ENCODE measurements at regions not wholly inside any gene's neighbourhood (a gene's known extent, or its start where the extent isn't known, plus 50 kb on each side); places are given as distances from the start of the nearest gene placed in this dataset.

DNA sequence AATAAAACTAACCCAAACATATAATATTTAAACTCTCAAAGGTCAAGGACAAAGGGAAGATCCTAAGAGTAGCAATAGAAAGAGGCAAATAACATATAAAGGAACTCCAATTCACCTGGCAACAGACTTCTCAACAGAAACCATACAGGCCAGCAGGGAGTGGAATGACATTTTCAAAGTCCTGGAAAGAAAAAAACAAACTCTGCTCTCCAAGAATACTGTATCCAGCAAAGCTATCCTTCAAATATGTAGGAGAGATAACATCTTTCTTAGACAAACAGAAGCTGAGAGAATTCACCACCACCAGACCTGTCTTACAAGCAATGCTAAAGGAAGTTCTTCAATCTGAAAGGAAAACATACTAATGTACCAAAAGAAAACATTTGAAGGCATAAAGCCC, 51.5 kb upstream of the TMEM158 start:
- in situ Hi-C loops (cut with MboI; ENCODE audit: low pct_unique_long_range_greater_than_20kb in 2 of 9, low sequenced_read_pairs in 9 of 9, unreplicated experiment in 9 of 9), result no loop called here

DNA sequence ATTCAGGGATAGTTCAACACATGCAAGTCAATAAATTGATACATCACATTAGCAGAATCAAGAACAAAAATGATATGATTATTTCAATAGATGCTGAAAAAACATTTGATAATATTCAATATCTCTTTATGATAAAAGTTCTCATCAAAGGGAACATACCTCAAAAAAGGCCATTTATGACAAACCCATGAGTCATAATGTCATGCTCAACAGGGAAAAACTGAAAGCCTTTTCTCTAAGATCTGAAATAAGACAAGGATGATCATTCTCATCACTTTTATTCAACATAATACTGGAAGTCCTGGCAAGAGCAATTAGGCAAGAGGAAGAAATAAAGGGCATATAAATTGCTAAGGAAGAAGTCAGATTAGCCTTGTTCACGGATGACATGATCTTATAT, 54.1 kb upstream of the TMEM158 start:
- Histone ChIP-seq H3K4me1 (replicated peaks in 1 of 2) (no peaks in the 10 kb centered on the region), H3K27ac (no peak overlapping the region), H3K4me3 (no peak overlapping the region)
- WGBS, 10 experiments, result 4 to 71% (median 50%) methylated on average over 1 of the region's 1 CpG
- in situ Hi-C loops (cut with MboI; ENCODE audit: low pct_unique_long_range_greater_than_20kb in 2 of 9, low sequenced_read_pairs in 9 of 9, unreplicated experiment in 9 of 9), result no loop called here
- no peak for ATAC-seq (replicated peaks in 6 of 8)

More for the DNA sequence above, 51.5 kb upstream of the TMEM158 start:
- H3K4me1 ChIP-seq (replicated peaks in 1 of 2), result no peaks in the 10 kb centered on the region
- ATAC-seq (replicated peaks in 6 of 8), result no peak
- no peak overlapping the region for H3K4me3 ChIP-seq
- no peak overlapping the region for H3K27ac ChIP-seq

DNA sequence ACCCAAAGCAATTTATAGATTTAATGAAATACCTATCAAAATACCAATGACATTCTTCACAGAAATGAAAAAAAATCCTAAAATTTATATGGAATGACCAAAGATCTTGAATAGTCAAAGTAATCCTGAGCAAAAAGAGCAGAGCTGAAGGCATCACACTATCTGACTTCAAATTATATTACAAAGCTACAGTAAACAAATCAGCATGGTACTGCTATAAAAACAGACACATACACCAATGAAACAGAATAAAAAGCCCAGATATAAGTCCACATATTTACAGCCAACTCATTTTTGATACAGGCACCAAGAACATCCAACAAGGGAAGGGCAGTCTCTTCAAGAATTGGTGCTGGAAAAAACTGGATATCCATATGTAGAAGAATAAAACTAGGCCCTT, 54.9 kb upstream of the TMEM158 start:
- Histone ChIP-seq H3K4me1 (replicated peaks in 1 of 2) (no peaks in the 10 kb centered on the region), H3K4me3 (no peak overlapping the region), H3K27ac (no peak overlapping the region)
- in situ Hi-C loops (cut with MboI; ENCODE audit: low pct_unique_long_range_greater_than_20kb in 2 of 9, low sequenced_read_pairs in 9 of 9, unreplicated experiment in 9 of 9), result no loop called here
- ATAC-seq (replicated peaks in 6 of 8), result no peak

DNA sequence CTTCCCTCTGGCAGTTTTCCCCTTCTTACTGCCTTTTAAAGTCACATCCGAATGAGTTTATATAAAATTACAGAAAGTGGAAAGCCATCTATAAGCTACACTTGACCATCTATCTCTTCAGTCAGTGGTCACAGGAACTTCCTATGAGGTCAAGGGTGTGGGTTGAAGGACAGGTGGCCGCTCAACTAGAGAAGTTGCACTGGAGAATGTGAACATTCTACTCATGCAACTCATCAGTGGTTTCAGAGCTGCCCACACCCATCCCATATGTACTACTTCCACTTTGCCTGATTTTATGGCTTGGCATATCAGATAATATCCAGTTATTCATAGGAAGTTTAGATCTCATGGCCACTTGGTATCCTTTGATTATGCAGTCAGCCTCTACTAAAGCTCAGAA, 57.4 kb upstream of the TMEM158 start:
- in situ Hi-C loops (cut with MboI; ENCODE audit: low pct_unique_long_range_greater_than_20kb in 2 of 9, low sequenced_read_pairs in 9 of 9, unreplicated experiment in 9 of 9), result no loop called here
- Histone ChIP-seq H3K27ac (no peak overlapping the region), H3K4me3 (no peak overlapping the region), H3K4me1 (replicated peaks in 1 of 2) (no peaks in the 10 kb centered on the region)
- peak in 1 of 8 experiments; percentile 35 for ATAC-seq (replicated peaks in 6 of 8)
- WGBS, 10 experiments, result 19 to 100% (median 71%) methylated on average over 1 to 2 of the region's 2 CpGs; no CpG with 5 or more reads in 3 of the 10 experiments

DNA sequence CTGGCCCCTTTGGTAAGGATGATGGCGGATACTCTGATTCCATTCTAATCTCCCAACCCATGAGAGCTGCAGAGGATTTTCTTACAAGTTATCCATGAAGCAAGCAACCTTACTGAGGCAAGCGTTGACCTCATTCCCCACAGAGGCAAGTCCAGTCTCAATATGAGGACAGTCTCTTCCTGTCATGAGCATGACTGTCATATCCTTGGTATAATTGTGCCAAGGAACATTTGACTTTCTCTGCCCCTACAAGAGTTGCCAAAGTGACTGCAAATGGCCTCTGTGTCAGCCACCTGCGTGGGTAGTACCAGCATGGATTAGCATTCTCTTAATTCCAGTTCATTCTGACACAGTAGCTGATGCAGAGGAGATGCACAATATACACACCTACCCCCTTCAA, 71.2 kb upstream of the TMEM158 start:
- in situ Hi-C loops (cut with MboI; ENCODE audit: low pct_unique_long_range_greater_than_20kb in 2 of 9, low sequenced_read_pairs in 9 of 9, unreplicated experiment in 9 of 9), result no loop called here
- WGBS, 10 experiments, result 33 to 100% (median 60%) methylated on average over 1 to 3 of the region's 3 CpGs; no CpG with 5 or more reads in 2 of the 10 experiments
- Histone ChIP-seq H3K27ac (no peak overlapping the region), H3K4me3 (no peak overlapping the region), H3K4me1 (replicated peaks in 1 of 2) (no peaks in the 10 kb centered on the region)
- no peak for ATAC-seq (replicated peaks in 6 of 8)

DNA sequence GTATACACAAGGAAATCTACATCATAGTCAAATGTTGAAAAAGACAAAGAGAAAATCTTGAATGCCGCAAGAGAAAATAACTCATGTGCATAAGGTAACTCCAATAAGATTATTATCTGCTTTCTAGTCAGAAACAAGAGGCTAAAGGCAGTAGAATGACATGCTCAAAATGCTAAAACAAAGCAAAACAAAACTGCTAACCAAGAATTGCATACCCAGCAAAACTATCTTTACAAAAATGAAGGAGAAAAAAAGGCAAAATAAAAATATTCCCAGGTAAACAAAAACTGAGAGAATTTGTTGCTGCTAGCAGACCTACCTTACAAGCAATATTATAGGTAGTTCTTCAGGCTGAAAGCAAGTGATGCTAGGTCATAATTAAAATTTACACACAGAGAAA, 76.4 kb upstream of the TMEM158 start:
- Histone ChIP-seq H3K4me1 (replicated peaks in 1 of 2) (no peaks in the 10 kb centered on the region), H3K27ac (no peak overlapping the region), H3K4me3 (no peak overlapping the region)
- no peak for ATAC-seq (replicated peaks in 6 of 8)
- in situ Hi-C loops (cut with MboI; ENCODE audit: low pct_unique_long_range_greater_than_20kb in 2 of 9, low sequenced_read_pairs in 9 of 9, unreplicated experiment in 9 of 9), result no loop called here
- 83 to 100% (median 96%) methylated on average over 1 of the region's 1 CpG; no CpG with 5 or more reads in 1 of the 10 experiments for WGBS, 10 experiments

DNA sequence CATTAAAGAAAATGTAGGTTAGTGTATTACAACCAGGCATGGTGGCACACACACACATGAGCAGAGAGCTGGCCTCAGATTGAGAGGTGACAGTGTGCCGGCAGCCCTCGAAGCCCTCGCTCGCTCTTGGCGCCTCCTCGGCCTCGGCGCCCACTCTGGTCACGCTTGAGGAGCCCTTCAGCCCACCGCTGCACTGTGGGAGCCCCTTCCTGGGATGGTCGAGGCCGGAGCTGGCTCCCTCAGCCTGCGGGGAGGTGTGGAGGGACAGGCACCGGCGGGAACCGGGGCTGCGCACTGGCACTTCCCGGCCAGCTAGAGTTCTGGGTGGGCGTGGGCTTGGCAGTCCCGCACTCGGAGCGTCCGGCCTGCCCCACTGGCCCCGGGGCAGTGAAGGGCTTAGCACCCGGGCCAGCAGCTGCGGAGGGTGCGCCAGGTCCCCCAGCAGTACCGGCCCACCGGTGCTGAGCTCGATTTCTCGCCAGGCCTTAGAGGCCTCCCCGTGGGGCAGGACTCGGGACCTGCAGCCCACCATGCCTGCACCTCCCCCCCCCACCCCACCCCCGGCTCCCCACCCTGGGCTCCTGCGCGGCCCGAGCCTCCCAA, 80.4 kb upstream of the TMEM158 start:
- no peak for ATAC-seq (replicated peaks in 6 of 8)
- in situ Hi-C loops (cut with MboI; ENCODE audit: low pct_unique_long_range_greater_than_20kb in 2 of 9, low sequenced_read_pairs in 9 of 9, unreplicated experiment in 9 of 9), result no loop called here
- H3K4me1 ChIP-seq (replicated peaks in 1 of 2), result no peaks in the 10 kb centered on the region
- 94% methylated on average over 7 of the region's 37 CpGs; no CpG with 5 or more reads in 9 of the 10 experiments for WGBS, 10 experiments
- H3K27ac ChIP-seq, result no peak overlapping the region
- no peak overlapping the region for H3K4me3 ChIP-seq

DNA sequence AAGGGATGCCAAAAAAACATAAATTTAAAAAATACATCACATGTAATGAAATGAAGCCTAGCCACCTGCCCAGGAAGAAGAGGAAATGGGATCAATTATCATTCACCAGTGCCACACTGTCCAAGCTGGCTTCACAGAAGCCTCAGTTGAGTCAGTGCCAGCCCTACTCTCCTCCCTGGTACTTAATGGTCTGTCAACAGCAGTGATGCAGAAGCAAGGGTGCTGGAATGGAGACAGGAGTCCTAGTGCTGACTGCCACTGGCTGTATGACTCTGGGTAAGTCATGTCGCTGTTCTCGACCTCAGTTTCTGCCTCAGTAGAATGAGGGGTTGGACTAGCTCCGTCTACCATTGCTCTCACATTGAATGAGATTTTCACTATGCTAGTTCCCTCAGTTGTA, 78.5 kb upstream of the LARS2 start:
- ATAC-seq (replicated peaks in 6 of 8), result no peak
- H3K27ac ChIP-seq, result no peak overlapping the region
- H3K4me3 ChIP-seq, result no peak overlapping the region
- in situ Hi-C loops (cut with MboI; ENCODE audit: low pct_unique_long_range_greater_than_20kb in 2 of 9, low sequenced_read_pairs in 9 of 9, unreplicated experiment in 9 of 9), result no loop called here
- 17 to 100% (median 88%) methylated on average over 1 to 3 of the region's 3 CpGs; no CpG with 5 or more reads in 6 of the 10 experiments for WGBS, 10 experiments
- H3K4me1 ChIP-seq (replicated peaks in 1 of 2), result no peaks in the 10 kb centered on the region

DNA sequence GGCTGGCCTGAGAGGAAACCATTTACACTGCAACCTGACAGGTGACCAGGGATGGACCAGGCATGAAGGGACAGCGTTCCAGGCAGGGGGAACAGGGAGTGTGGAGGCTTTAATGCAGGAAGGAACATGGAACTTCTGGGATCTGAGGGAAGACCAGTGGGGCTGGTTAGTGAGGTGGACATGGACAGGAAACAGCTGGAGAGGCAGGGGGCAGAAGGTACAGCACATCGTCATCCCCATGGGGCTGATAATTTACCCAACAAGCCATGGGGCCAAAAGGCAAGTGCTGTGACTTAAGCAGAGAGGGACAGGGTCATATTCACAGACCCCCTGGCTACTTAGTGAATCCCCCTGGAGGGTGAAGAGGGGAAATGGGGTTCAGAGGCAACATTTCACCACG, 77.0 kb upstream of the LARS2 start:
- no peak for ATAC-seq (replicated peaks in 6 of 8)
- Histone ChIP-seq H3K27ac (no peak overlapping the region), H3K4me3 (no peak overlapping the region), H3K4me1 (replicated peaks in 1 of 2) (no peaks in the 10 kb centered on the region)
- in situ Hi-C loops (cut with MboI; ENCODE audit: low pct_unique_long_range_greater_than_20kb in 2 of 9, low sequenced_read_pairs in 9 of 9, unreplicated experiment in 9 of 9), result no loop called here
- WGBS, 10 experiments, result 0 to 100% (median 83%) methylated on average over 1 to 2 of the region's 3 CpGs; no CpG with 5 or more reads in 5 of the 10 experiments

DNA sequence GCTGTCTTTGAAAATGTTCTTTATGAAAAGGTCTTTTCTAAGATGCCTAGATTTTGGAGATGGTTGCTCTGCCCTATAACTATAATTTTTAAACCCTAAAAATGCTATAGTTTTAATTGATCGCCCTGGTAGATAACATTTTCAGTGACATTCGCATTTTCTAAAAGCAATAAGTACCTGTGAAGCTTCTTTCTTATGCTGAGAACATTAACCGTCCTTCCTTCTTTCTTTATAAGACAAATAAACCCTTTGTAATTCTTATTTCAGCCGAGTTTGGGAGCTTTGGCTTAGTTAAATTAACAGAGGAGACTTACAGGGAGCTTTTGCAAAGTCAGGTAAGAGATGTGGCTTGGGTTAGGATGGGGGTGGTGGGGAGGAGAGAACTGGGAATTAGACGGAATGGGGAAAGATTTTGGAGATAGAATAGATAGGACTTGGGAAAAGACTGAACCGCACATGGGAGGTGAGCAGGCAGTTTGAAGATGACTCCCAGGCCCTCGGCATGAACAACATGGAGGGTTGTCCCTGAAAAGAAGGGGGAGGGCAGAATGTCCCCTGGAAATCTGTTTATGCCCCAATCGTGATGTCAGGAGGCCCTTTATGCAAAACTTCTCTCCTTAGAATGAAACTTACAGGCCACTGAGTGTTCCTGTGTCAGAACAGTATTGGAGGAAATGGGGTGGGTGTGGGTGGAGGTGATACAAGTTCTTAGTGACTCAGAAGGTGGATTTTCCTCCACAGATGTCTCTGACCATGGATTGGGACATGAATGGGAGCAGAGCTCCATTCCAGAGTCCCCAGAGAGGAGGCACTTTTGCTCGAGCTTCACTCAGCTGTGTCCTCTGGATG, 76.2 kb upstream of the LARS2 start:
- no peak overlapping the region for H3K4me3 ChIP-seq
- peak in 2 of 8 experiments; percentile 15 to 66 for ATAC-seq (replicated peaks in 6 of 8)
- in situ Hi-C loops (cut with MboI; ENCODE audit: low pct_unique_long_range_greater_than_20kb in 2 of 9, low sequenced_read_pairs in 9 of 9, unreplicated experiment in 9 of 9), result no loop called here
- WGBS, 10 experiments, result 26 to 85% (median 49%) methylated on average over 3 to 9 of the region's 9 CpGs; no CpG with 5 or more reads in 2 of the 10 experiments
- no peaks in the 10 kb centered on the region for H3K4me1 ChIP-seq (replicated peaks in 1 of 2)
- H3K27ac ChIP-seq, result no peak overlapping the region

DNA sequence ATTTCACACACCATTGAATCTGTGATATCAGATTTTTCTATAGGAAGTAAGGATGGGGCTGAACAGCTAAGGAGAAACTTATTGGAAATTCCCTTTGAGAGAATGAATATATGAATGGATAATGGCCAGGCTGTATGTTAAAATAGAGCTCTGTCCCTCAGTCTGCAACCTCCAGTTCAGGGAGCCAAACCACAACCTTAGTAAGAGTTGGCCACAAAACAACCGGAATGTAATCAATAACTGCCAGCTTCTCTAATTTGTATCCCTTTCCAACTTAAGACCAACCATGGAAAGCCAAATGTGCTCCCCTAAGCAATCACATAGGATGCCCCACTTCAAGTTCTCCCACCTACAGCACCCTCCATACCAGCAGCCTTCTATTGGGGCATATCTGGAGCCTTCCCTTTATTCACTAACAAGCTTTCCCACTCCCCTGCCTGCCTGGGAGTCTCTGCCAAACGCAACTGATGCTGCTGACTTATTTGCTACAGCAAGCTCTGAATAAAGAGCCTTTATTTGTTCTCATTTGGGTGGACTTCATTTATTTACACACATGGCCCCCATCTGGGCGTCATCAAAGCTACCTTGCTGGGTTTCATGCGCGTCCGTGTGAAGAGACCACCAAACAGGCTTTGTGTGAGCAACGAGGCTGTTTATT, 75.4 kb upstream of the LARS2 start:
- 20 to 100% (median 73%) methylated on average over 1 to 6 of the region's 7 CpGs; no CpG with 5 or more reads in 1 of the 10 experiments for WGBS, 10 experiments
- peak in 1 of 8 experiments; percentile 17 for ATAC-seq (replicated peaks in 6 of 8)
- peaks cover 2 to 5% of the 10 kb centered on the region in 2 donors for H3K4me1 ChIP-seq (replicated peaks in 1 of 2)
- in situ Hi-C loops (cut with MboI; ENCODE audit: low pct_unique_long_range_greater_than_20kb in 2 of 9, low sequenced_read_pairs in 9 of 9, unreplicated experiment in 9 of 9), result no loop called here
- H3K27ac ChIP-seq, result no peak overlapping the region
- H3K4me3 ChIP-seq, result no peak overlapping the region

DNA sequence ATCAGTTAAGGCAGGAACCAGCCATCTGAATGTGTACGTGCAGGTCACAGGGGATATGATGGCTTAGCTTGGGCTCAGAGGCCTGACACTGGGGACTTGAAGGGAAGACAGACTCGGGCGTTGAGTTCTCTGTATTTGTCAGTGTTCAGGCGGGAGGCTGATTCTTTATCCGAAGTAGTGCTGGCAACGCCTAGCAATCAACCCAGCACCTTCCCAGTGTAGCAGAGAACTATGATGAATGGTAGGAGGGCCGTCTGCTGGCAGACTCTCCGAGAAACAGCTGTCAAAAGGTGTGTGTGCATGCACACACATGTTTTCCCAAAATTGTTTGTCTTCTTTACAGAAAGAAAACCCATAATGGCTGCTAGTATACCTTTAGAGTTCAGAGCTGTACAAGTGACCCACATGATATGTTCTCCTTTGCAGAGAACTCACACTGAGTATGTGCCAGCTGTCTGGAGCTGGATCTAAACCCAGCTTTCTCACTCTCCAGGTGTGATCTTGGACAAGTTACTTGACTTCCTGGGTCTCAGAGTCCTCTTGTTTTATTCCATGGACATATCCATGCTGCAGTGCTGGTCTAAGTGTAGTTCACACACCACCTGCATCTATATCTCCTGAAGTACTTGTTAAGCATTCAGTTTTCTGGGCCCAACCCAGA, 74.5 kb upstream of the LARS2 start:
- Histone ChIP-seq H3K4me1 (replicated peaks in 1 of 2) (peaks cover 10 to 12% of the 10 kb centered on the region in 2 donors), H3K4me3 (no peak overlapping the region), H3K27ac (no peak overlapping the region)
- 28 to 91% (median 80%) methylated on average over 2 to 7 of the region's 8 CpGs; no CpG with 5 or more reads in 7 of the 10 experiments for WGBS, 10 experiments
- in situ Hi-C loops (cut with MboI; ENCODE audit: low pct_unique_long_range_greater_than_20kb in 2 of 9, low sequenced_read_pairs in 9 of 9, unreplicated experiment in 9 of 9), result no loop called here
- no peak for ATAC-seq (replicated peaks in 6 of 8)

DNA sequence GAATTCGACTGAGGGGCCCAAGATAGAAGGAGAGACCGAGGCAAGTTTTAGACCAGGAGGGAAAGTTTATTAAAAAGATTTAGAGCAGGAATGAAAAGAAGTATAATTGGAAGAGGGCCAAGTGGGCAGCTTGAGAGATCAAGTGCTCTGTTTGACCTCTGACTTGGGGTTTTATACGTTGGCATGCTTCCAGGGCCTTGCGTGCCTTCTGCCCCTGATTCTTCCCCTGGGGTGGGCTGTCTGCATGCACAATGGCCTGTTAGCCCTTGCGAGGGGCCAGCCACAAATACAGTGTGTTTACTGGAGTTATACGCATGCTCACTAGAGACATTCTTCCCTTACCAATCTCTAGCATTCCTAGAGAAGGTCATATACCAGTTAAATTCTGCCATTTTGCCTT, 70.7 kb upstream of the LARS2 start:
- WGBS, 10 experiments, result 26 to 100% (median 79%) methylated on average over 1 to 6 of the region's 6 CpGs; no CpG with 5 or more reads in 1 of the 10 experiments
- Histone ChIP-seq H3K27ac (peak overlapping the region in 1 of 2 donors; percentile 26), H3K4me3 (no peak overlapping the region), H3K4me1 (replicated peaks in 1 of 2) (peaks cover 17 to 26% of the 10 kb centered on the region in 2 donors)
- in situ Hi-C loops (cut with MboI; ENCODE audit: low pct_unique_long_range_greater_than_20kb in 2 of 9, low sequenced_read_pairs in 9 of 9, unreplicated experiment in 9 of 9), result no loop called here
- ATAC-seq (replicated peaks in 6 of 8), result no peak

Data from motor neuron (in vitro differentiated cells).